IPS DF 19.7 (cell line): ENCODE measurements at regions not wholly inside any gene's neighbourhood (a gene's known extent, or its start where the extent isn't known, plus 50 kb on each side); places are given as distances from the start of the nearest gene placed in this dataset.
"Not testable (repeated sequence)": the region's sequence is repeated elsewhere in the genome, so short reads cannot be mapped to it uniquely, and the experiment has no call there.

Experiments used
- DNase-seq: peaks from one replicate; pipeline ENCODE4 v3.0.0-alpha.2; 2013; ENCODE audit warnings: low read depth, low spot score

DNA sequence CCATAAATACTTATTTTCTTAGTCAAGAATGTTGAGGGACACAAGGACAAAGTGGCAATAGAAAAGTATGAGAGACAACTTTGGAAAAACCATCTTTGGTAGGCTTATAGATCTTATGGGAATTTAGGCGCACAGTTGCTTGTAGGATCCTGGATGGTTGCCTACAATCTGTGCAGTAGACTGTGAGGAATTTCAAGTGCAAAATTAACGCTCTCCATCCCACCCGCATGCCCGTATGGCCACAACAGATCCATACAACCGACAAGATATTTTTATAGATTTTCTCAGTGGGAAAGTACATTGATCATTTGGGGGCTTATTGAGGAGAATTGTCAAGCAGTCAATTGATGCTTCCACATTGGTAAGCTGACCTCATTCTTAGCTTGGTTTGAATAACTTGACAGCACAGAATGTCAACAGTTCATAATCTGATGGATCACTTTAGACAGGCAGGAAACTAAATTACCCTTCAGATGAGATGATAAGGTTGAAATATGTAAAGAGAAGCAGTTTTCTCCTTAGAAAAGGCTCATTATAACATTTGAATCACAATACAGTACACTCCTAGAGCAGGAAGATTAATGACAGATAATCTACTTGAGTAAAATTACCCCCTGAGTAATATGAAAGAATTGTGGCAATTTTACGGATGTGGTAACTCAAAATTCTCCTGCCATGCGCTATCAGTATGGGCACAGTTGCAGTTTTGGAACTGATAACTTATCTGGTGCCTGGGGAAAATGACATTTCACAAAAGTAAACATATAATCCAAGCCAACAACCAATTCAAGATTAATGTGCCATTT, 479.7 kb downstream of the KIF20B start:
- DNase-seq = no peak

GRCh38 chr10:90192825-90193224, 491.4 kb downstream of the KIF20B start:
- no peak for DNase-seq

GRCh38 chr10:90193240-90193985, 492.0 kb downstream of the KIF20B start:
- DNase-seq = no peak

- DNase-seq = no peak
These were observed 494.0 kb downstream of the KIF20B start for GRCh38 chr10:90195288-90195840.

DNA sequence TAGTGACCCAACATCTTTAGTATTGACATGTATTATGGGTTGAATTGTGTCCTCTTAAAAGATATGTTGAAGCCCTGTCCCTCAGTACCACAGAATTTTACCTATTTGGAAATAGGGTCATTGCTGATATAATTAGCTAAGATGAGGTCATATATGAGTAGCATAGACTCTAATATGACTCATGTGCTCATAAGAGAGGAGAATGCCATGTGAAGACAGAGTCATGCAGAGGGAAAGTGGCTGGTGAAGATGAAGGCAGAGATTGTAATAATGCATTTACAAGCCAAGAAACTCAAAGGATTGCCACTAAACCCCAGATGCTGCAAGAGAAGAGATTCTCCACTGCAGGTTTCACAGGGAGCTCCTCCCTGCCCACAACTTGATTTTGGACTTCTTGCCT, 496.4 kb downstream of the KIF20B start:
- DNase-seq = no peak

DNA sequence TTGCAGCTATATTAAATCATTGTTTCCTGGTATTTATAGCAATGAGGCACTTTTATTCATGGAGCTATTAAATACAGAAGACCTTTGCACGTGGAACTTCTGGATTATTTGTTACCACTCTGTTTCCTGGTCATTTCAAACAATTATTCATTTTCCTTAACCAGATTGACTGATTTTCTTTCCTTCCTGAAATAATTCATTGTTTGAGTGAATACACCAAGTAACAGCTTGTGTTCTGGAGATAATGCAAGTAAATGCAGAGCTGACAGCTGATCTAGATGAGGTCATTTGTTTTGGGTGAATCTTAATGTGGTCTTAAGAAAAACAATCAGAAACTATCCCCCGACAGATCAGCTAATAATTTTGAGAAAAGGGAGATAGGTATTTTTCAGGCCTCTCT, 497.7 kb downstream of the KIF20B start:
- no peak for DNase-seq

DNA sequence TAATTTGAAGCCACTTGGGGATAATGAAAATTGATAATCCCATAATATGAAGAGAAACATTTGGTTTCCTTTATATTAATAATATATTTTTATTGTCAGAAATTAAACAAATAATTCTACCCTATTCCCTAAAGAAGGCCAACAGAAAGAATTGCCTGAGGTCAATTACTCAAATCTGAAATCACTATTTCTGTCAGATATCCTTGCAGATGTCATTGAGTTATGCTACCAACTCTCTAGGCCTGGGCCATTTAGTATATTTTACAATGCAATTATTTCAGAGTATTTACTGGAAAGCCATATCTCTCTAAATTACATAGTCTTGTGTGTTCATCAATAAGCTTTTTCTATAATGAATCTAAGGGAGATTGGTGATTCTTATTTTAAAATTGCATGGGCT, 498.1 kb downstream of the KIF20B start:
- no peak for DNase-seq

GRCh38 chr10:90204131-90204955, 503.0 kb downstream of the KIF20B start:
- DNase-seq = no peak

DNA sequence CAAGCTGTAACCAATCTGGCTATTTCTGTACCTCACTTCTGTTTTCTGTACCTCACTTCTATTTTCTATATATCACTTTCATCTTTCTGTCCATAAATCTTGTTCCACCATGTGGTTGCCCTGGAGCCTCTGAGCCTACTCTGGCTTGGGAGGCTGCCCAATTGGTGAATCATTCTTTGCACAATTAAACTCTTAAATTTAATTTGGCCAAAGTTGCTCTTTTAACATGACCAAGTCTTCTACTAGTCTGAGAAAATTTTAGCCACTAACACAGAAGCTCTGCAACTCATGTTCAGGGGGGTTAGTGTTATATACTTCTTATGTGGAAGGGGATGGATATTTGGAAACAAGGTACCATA, 503.5 kb downstream of the KIF20B start:
- no peak for DNase-seq

DNA sequence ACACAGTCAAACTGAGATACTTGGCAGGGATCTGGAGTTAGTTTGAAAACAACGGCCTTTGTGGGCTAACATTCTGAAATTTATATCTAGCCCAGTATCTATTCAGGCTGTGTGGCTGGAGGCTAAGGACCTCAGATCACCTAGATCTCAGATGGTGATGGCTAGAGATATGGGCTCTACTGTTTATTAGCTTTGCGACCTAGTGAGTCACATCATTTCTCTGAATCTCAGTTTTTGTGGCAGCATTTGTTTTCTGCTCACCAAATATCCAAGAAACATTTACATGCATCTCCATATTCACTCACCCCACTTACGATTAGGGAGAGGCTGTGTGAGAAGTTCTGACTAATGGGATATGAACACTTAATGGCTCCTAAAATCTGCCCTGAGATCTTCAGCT, 503.9 kb downstream of the KIF20B start:
- no peak for DNase-seq

GRCh38 chr10:90213346-90213745, 512.0 kb downstream of the KIF20B start:
- DNase-seq = no peak

- DNase-seq = no peak
These were observed 517.5 kb downstream of the KIF20B start for GRCh38 chr10:90218846-90219245.

DNA sequence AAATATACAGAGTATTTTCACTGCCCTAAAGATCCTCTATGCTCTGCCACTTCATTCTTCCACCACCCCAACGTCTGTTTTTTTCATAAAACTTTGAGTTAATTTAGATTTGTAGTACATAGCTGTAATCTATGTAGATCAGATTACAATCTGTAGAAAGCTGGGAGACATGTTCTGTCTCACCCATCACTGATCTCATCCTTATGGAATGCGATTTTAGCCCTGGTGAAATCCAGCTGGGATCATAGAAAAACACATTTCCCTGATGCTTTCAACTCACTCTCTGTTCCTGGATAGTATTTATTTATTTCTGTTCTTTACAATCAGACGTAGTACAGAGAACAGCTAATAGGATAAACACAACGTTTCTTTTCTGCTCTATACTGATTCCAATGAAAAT, 521.0 kb downstream of the KIF20B start:
- DNase-seq = no peak

DNA sequence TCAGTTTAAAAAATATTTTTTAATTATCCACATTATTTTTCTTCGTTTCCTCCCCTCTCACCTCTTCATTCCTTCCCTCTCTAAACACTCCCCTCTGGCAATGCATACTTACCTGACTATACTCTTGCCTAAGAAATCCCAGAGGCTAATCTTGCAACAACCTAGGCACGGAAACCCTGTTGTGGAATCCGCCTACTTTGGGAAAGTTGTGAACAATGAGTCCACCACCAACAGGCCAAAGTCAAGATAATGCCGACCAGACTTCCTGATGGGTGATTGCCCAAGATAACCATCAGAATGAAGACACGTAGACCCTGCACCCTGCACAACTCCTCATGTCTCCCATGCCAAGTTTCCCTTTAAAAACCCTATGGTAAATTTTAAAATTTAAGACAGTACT, 521.5 kb downstream of the KIF20B start:
- no peak for DNase-seq

DNA sequence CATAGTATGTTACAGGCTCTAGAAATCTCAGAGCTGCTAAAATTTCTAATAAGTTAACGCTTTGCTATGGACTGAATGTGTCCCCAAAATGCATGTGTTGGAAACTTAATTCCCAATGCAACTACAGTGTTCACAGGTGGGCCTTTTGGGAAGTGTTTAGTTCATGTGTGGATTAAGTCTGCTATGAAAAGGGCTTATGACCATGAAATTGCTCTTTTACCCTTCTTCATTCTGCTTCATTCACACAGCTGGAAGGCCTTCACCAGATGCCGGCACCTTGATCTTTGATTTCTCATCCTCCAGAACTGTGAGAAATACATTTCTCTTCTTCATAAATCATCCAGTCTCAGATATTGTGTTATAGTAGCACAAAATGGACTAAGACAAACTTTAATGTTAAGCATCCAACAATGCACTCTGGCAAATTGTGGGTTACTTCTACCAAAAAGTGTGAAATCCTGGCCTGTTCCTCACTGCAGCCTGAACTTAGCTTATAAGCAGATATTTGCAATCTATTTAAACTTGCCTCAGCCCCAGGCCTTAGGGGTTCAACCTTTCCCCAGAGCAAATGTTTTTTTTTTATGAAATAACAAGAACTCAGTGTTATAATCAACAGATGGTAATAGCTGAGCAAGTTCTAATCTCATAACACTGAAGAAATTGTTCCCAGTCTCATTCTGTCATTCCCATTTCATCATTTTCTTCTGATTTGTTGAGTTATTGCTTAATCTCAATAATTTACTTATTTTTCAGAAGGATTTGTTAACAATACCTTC, 523.6 kb downstream of the KIF20B start:
- no peak for DNase-seq

DNA sequence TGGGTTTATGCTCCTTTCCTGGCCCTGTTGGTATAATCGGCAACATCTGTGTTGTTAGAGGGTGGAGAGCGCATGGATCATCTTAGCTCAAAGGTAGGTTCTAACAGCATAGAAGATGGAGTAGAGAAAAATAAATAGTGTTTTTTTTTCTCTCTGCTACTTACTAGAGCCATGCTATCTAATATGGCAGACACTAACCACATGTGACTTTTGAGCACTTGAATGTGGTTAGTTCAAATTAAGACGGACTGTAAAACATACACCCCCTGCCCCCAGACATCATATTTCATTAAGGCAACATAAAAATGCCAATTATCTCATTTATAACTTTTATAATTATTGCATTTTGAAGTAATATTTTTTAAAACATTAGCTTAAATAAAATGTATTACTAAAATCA, 525.1 kb downstream of the KIF20B start:
- no peak for DNase-seq

DNA sequence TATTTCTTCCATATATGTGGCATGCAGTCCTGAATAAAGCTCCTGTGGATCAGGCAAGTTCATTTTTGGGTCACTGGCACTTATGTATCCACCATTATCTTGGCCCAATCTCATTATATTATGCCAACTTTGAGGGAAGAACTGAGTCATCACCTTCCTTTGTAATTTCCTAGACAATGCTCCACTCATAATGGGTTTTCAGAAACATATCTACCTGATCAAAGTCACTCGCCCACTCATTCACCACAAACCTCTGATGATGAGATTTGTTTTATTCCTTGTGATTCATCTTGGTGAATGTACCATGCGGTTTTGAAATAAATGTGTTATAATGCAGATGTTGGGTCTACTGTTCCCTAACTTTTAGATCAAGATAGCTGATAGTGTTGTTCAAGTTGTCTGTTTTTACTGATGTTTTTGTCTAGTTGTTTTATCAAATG, 525.8 kb downstream of the KIF20B start:
- DNase-seq = no peak

DNA sequence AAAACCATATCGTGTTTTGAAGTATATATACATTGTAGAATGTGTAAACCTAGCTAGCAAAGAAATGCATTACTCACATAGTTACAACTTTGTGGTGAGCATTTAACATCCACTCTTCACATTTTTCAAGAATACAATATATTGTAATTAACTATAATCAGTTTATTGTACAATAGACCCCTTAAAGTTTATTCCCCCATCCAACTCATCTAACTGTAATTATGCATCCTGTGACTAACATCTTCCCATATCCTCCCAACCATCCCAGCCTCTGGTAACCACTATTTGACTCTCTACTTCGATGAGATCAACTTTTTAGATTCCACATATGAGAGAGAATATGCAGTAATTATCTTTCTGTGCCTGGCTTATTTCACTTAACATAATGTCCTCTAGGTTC, 526.4 kb downstream of the KIF20B start:
- DNase-seq = no peak

DNA sequence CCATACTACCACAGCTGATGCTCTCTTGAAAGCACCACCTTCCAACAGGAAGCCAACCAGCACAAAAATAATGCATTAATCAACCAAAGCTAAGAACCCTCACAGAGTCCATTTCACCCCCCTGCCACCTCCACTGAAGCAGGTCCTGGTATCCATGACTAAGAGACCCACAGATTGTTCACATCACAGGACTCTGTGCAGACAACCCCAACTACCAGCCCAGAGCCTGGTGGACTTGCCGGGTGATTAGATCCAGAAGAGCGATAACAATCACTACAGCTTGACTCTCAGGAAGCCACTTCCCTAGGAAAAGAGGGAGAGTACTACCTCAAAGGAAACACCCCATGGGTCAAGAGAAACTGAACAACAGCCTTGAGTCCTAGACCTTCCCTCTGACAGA, 528.1 kb downstream of the KIF20B start:
- DNase-seq = no peak

DNA sequence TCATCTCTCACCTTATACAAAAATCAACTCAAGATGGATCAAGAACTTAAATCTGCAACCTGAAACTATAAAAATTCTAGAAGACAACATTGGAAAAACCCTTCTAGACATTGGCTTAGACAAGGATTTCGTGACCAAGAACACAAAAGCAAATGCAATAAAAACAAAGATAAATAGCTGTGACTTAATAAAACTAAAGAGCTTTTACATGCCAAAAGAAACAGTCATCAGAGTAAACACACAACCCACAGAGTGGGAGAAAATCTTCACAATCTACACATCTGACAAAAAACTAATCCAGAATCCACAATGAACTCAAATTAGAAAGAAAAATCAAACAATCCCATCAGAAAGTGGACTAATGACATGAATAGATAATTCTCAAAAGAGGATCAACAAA, 532.4 kb downstream of the KIF20B start:
- DNase-seq = not testable (repeated sequence)

DNA sequence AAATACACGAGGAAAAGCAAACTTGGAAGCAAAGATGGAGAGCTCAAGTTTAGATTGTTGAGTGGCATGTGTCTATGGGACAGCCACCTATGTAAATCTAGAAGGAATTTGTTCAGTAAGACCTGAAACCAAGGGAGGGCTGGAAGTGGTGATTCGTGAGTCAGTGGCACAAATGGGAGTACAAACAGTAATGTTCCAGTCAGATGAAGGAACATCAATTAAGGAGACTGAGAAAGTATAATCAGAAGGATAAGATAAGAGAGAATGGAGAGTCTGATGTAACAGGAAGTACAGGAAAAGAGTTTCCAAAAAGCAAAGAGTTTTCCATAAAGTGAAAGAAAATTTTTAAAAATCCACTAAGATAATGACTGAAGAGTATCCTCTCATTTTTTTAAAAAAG, 544.2 kb downstream of the KIF20B start:
- DNase-seq = no peak
